OCI-LY3 (cell line): ENCODE measurements at regions not wholly inside any gene's neighbourhood (a gene's known extent, or its start where the extent isn't known, plus 50 kb on each side); places are given as distances from the start of the nearest gene placed in this dataset.

Experiments used
- H2AFZ ChIP-seq: fragments of 200-600, 300-600 bp; shearing (Covaris generic); 2 replicates; pipeline ENCODE4 v1.6.0; 2014; ENCODE audit warnings: antibody characterized with exemption, low read depth, low read length
- H3K27ac ChIP-seq: fragments of 200-600, 300-600 bp; sonication (generic); 2 replicates; pipeline ENCODE4 v1.5.1; 2014; ENCODE audit warnings: mild to moderate bottlenecking, low read length, moderate library complexity, mixed read lengths
- H3K27me3 ChIP-seq: fragments of 200-600, 300-600 bp; sonication (generic); 2 replicates; pipeline ENCODE4 v1.6.1; 2014; ENCODE audit warnings: low read depth, low read length, mixed read lengths
- H3K36me3 ChIP-seq: fragments of 200-600, 300-600 bp; sonication (generic); replicated peaks from 2 replicates; pipeline ENCODE3; 2014; ENCODE audit warnings: low read depth, low read length, mixed read lengths
- H3K4me1 ChIP-seq: fragments of 300-600, 200-600 bp; sonication (generic); 2 replicates; pipeline ENCODE4 v1.6.1; 2014; ENCODE audit warnings: low read length, mixed read lengths
- H3K4me2 ChIP-seq: fragments of 200-600, 300-600 bp; sonication (generic); 2 replicates; pipeline ENCODE4 v1.6.1; 2014; ENCODE audit warnings: low read length, mixed read lengths
- H3K4me3 ChIP-seq: fragments of 300-600, 200-600 bp; sonication (generic); 2 replicates; pipeline ENCODE4 v1.5.1; 2014; ENCODE audit warnings: antibody characterized with exemption, mild to moderate bottlenecking, low read length, moderate library complexity
- H3K79me2 ChIP-seq: fragments of 300-600, 200-600 bp; shearing (Covaris generic); 2 replicates; pipeline ENCODE4 v1.6.1; 2014; ENCODE audit warnings: mild to moderate bottlenecking, low read length, mixed read lengths
- H3K9ac ChIP-seq: fragments of 300-600, 200-600 bp; shearing (Covaris generic); 2 replicates; pipeline ENCODE4 v1.6.0; 2014; ENCODE audit warnings: mild to moderate bottlenecking, low read length, moderate library complexity
- H3K9me3 ChIP-seq: fragments of 200-600, 300-600 bp; shearing (Covaris generic); 2 replicates; pipeline ENCODE4 v1.6.1; 2014; ENCODE audit warnings: low read length, mixed read lengths; ENCODE audit not compliant: insufficient read depth
- H4K20me1 ChIP-seq: fragments of 200-600, 300-600 bp; sonication (generic); 2 replicates; pipeline ENCODE4 v1.6.1; 2016; ENCODE audit warnings: low read length, mixed read lengths; ENCODE audit not compliant: insufficient read depth
- EZH2phosphoT487 ChIP-seq: fragments of 200-600 bp; shearing (Covaris generic); IDR thresholded peaks from 2 replicates; pipeline ENCODE4 v1.6.1; 2018; ENCODE audit warnings: antibody characterized with exemption, mixed run types, low read depth
- TF ChIP-seq, protein P1 (sequence below): fragments of 200-600, 300-600 bp; sonication (generic); IDR thresholded peaks from 2 replicates; pipeline ENCODE4 v1.5.1; 2014; ENCODE audit warnings: antibody characterized with exemption, low read length, low read depth

DNA sequence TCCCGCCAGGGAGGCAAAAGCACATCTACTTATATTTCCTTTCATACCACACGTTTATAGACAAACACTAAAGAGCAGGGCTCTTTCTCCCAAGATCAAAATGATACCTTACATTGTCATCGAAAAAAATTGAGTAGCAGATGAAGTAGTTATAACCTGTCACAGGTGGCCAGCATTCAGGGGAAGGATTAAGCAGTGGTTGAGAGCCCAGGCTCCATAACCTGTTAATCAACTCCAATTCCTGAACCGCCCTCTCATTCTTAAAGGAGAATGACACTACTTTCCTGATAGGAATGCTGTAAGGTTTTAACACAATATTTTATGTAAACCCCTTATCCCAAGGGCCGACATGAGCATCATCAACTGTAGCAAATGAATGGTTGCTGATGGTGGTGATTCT lies 268.9 kb upstream of the KCNIP4 start:
- no peaks in the 10 kb centered on the region for H3K9me3 ChIP-seq
- no peak for TF ChIP-seq EZH2phosphoT487
- TF ChIP-seq, protein P1, sequence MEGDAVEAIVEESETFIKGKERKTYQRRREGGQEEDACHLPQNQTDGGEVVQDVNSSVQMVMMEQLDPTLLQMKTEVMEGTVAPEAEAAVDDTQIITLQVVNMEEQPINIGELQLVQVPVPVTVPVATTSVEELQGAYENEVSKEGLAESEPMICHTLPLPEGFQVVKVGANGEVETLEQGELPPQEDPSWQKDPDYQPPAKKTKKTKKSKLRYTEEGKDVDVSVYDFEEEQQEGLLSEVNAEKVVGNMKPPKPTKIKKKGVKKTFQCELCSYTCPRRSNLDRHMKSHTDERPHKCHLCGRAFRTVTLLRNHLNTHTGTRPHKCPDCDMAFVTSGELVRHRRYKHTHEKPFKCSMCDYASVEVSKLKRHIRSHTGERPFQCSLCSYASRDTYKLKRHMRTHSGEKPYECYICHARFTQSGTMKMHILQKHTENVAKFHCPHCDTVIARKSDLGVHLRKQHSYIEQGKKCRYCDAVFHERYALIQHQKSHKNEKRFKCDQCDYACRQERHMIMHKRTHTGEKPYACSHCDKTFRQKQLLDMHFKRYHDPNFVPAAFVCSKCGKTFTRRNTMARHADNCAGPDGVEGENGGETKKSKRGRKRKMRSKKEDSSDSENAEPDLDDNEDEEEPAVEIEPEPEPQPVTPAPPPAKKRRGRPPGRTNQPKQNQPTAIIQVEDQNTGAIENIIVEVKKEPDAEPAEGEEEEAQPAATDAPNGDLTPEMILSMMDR = no peak
- H3K27me3 ChIP-seq = no peaks in the 10 kb centered on the region
- H3K4me3 ChIP-seq = no peak overlapping the region
- H4K20me1 ChIP-seq = no peaks in the 10 kb centered on the region
- H3K9ac ChIP-seq = no peak overlapping the region
- H3K79me2 ChIP-seq = no peaks in the 10 kb centered on the region
- no peak overlapping the region for H3K4me2 ChIP-seq
- H3K4me1 ChIP-seq = no peaks in the 10 kb centered on the region
- H2AFZ ChIP-seq = no peak overlapping the region
- no peak overlapping the region for H3K27ac ChIP-seq
- H3K36me3 ChIP-seq = no peaks in the 10 kb centered on the region

DNA sequence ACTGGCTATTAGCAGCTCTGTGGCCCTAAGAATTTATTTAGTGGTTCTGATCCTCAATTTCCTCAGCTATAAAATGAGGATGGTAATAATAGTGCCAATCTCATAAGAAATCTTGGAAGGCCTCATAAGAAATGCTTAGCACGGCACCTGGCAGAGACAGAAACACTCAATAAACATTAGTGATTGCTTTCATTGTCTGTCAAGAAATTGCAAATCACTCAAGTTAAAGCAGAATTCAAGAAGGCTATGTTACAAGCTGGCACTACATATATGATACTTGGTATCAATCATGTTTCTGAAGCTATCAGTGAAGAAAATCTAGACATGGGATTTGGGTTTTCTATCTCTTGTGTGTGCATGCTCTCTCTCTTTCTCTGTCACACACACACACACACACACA lies 267.7 kb upstream of the KCNIP4 start:
- Histone ChIP-seq H3K9ac (no peak overlapping the region), H3K27ac (no peak overlapping the region), H3K36me3 (no peaks in the 10 kb centered on the region), H3K9me3 (no peaks in the 10 kb centered on the region), H3K4me3 (no peak overlapping the region), H2AFZ (no peak overlapping the region), H3K4me1 (no peaks in the 10 kb centered on the region), H3K4me2 (no peak overlapping the region), H3K27me3 (no peaks in the 10 kb centered on the region), H3K79me2 (no peaks in the 10 kb centered on the region), H4K20me1 (no peaks in the 10 kb centered on the region)
- TF ChIP-seq, protein P1 = no peak
- TF ChIP-seq EZH2phosphoT487 = no peak

DNA sequence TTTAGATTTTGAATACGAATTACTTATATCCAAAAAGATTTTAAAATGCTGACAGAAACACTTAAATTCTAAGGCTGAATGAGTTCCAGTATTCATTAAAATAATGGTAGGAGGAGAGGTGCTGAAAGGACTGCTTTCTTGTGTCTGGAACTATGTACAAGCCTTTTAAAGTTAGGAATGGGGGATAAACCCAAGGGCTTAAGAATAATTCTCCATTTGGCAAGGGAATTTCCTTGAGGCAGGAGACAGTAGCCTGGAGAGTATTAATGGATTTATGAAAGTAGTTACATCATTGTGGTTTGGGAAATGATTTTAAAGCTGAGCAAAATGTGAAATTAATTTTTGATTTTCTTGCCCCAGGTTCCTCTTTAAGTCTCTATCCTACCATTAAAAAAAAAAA lies 266.5 kb upstream of the KCNIP4 start:
- Histone ChIP-seq H3K4me2 (no peak overlapping the region), H3K9me3 (no peaks in the 10 kb centered on the region), H2AFZ (no peak overlapping the region), H3K4me3 (no peak overlapping the region), H3K27ac (no peak overlapping the region), H3K9ac (no peak overlapping the region), H4K20me1 (no peaks in the 10 kb centered on the region), H3K79me2 (no peaks in the 10 kb centered on the region), H3K36me3 (no peaks in the 10 kb centered on the region), H3K4me1 (no peaks in the 10 kb centered on the region), H3K27me3 (no peaks in the 10 kb centered on the region)
- TF ChIP-seq, protein P1 = no peak
- TF ChIP-seq EZH2phosphoT487 = no peak

DNA sequence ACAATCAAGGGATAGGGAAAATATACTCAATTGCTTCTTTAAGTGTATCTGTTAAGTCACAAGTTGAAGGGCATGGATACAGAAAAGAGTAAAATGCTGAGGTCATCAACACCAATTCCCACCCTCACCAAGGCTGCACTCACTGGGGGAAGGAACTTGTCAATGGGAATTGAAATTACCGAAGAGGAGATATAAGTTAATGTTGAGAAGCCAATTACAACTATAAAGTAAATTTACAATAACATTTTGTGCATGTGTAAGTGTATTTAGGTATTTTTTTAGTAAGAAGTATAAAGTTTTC lies 255.1 kb upstream of the KCNIP4 start:
- Histone ChIP-seq H3K4me1 (peaks cover 10% of the 10 kb centered on the region), H3K4me3 (no peak overlapping the region), H3K36me3 (no peaks in the 10 kb centered on the region), H3K27ac (no peak overlapping the region), H4K20me1 (no peaks in the 10 kb centered on the region), H3K9me3 (no peaks in the 10 kb centered on the region), H3K9ac (no peak overlapping the region), H3K4me2 (peak overlapping the region; percentile 39), H3K27me3 (no peaks in the 10 kb centered on the region), H3K79me2 (no peaks in the 10 kb centered on the region), H2AFZ (0 out of 2 replicates have a peak overlapping the region, but pooled peaks have one; percentile 89)
- TF ChIP-seq EZH2phosphoT487 = no peak
- TF ChIP-seq, protein P1 = no peak
